ENCODE measurements at regions not wholly inside any gene's neighbourhood (a gene's known extent, or its start where the extent isn't known, plus 50 kb on each side); places are given as distances from the start of the nearest gene placed in this dataset.

- H3K36me3 ChIP-seq (ENCODE audit: control insufficient read depth in 2 of 2, extremely low read depth in 1 of 2, insufficient read depth in 1 of 2, low read length in 1 of 2) = no peaks in the 10 kb centered on the region
- Mint-ChIP-seq H3K4me3 (no peak overlapping the region), H3K4me1 (peaks cover 13 to 23% (median 17%) of the 10 kb centered on the region in 3 donors), H3K27me3 (peaks cover 2 to 3% of the 10 kb centered on the region in 2 donors), H3K27ac (no peak overlapping the region), H3K9me3 (no peaks in the 10 kb centered on the region), H3K36me3 (no peaks in the 10 kb centered on the region)
- H3K27me3 ChIP-seq (replicated peaks in 1 of 2; ENCODE audit: control insufficient read depth in 2 of 2, extremely low read depth in 1 of 2, insufficient read depth in 2 of 2, low read length in 1 of 2) = no peaks in the 10 kb centered on the region
- H3K27ac ChIP-seq (ENCODE audit: low read length) = no peak overlapping the region
- ChIA-PET POLR2A (no interaction called here), CTCF (no interaction called here)
- H3K4me3 ChIP-seq (ENCODE audit: control insufficient read depth in 1 of 2, extremely low read depth in 1 of 2, low read length in 1 of 2) = no peak overlapping the region
- ATAC-seq (replicated peaks in 1 of 4) (no peak), DNase-seq (no peak)
- no peaks in the 10 kb centered on the region for H3K9me3 ChIP-seq
- WGBS (ENCODE audit: insufficient coverage) = 93% methylated on average over 2 of the region's 6 CpGs
- peaks cover 6 to 21% of the 10 kb centered on the region in 2 experiments for H3K4me1 ChIP-seq (ENCODE audit: control insufficient read depth in 1 of 2, extremely low read depth in 1 of 2, insufficient read depth in 2 of 2, low read length in 2 of 2)
Measured at GRCh38 chr22:22716136-22716665, 71.8 kb downstream of the GGTLC2 start.

- no peak for DNase-seq
- ChIA-PET CTCF (no interaction called here), POLR2A (no interaction called here)
- Histone ChIP-seq H3K27me3 (replicated peaks in 1 of 2; ENCODE audit: control insufficient read depth in 2 of 2, extremely low read depth in 1 of 2, insufficient read depth in 2 of 2, low read length in 1 of 2) (no peaks in the 10 kb centered on the region), H3K4me1 (ENCODE audit: control insufficient read depth in 1 of 2, extremely low read depth in 1 of 2, insufficient read depth in 2 of 2, low read length in 2 of 2) (peaks cover 8 to 30% of the 10 kb centered on the region in 2 experiments), H3K4me3 (ENCODE audit: control insufficient read depth in 1 of 2, extremely low read depth in 1 of 2, low read length in 1 of 2) (no peak overlapping the region), H3K27ac (ENCODE audit: low read length) (no peak overlapping the region), H3K36me3 (ENCODE audit: control insufficient read depth in 2 of 2, extremely low read depth in 1 of 2, insufficient read depth in 1 of 2, low read length in 1 of 2) (no peaks in the 10 kb centered on the region), H3K9me3 (no peaks in the 10 kb centered on the region)
- Mint-ChIP-seq H3K27me3 (peaks cover 2 to 3% of the 10 kb centered on the region in 2 donors), H3K36me3 (no peaks in the 10 kb centered on the region), H3K4me3 (no peak overlapping the region), H3K4me1 (peaks cover 23 to 36% (median 28%) of the 10 kb centered on the region in 3 donors), H3K27ac (peak overlapping the region in 1 of 2 donors; percentile 15), H3K9me3 (no peaks in the 10 kb centered on the region)
- WGBS (ENCODE audit: insufficient coverage) = 60% methylated on average over 1 of the region's 4 CpGs
- ATAC-seq (replicated peaks in 1 of 4) = no peak
Measured at GRCh38 chr22:22717664-22718063, 73.2 kb downstream of the GGTLC2 start.

GRCh38 chr22:22720201-22720723 lies 75.8 kb downstream of the GGTLC2 start:
- H3K4me3 ChIP-seq (ENCODE audit: control insufficient read depth in 1 of 2, extremely low read depth in 1 of 2, low read length in 1 of 2) = no peak overlapping the region
- ChIA-PET CTCF (interaction anchor here in 1 of 2 donors (0.9 to 2.5 kb wide), 8 partner anchors 10 to 418 kb away, joined by 3 to 21 read pairs (median 4); no protein-coding TSS in a partner anchor), POLR2A (interaction anchor here in 1 of 2 donors (0.7 kb wide), 1 partner anchor 12 kb away, joined by 4 read pairs; no protein-coding TSS in a partner anchor)
- H3K27ac ChIP-seq (ENCODE audit: low read length) = peak overlapping the region; percentile 64
- H3K9me3 Mint-ChIP-seq = no peaks in the 10 kb centered on the region
- peaks cover 2 to 3% of the 10 kb centered on the region in 2 donors for H3K27me3 Mint-ChIP-seq
- peak in 28 of 35 experiments; percentile 13 to 74 (median 36) for DNase-seq
- peak; percentile 70 to 79 (median 75) for ATAC-seq (replicated peaks in 1 of 4)
- H3K27me3 ChIP-seq (replicated peaks in 1 of 2; ENCODE audit: control insufficient read depth in 2 of 2, extremely low read depth in 1 of 2, insufficient read depth in 2 of 2, low read length in 1 of 2) = no peaks in the 10 kb centered on the region
- H3K36me3 ChIP-seq (ENCODE audit: control insufficient read depth in 2 of 2, extremely low read depth in 1 of 2, insufficient read depth in 1 of 2, low read length in 1 of 2) = no peaks in the 10 kb centered on the region
- no peaks in the 10 kb centered on the region for H3K9me3 ChIP-seq
- H3K36me3 Mint-ChIP-seq = no peaks in the 10 kb centered on the region
- peaks cover 23 to 37% (median 28%) of the 10 kb centered on the region in 3 donors for H3K4me1 Mint-ChIP-seq
- 27% methylated on average over 2 of the region's 3 CpGs for WGBS (ENCODE audit: insufficient coverage)
- no peak overlapping the region for H3K4me3 Mint-ChIP-seq
- peaks cover 8 to 30% of the 10 kb centered on the region in 2 experiments for H3K4me1 ChIP-seq (ENCODE audit: control insufficient read depth in 1 of 2, extremely low read depth in 1 of 2, insufficient read depth in 2 of 2, low read length in 2 of 2)
- H3K27ac Mint-ChIP-seq = peak overlapping the region; percentile 67 to 73

- H3K9me3 Mint-ChIP-seq = no peaks in the 10 kb centered on the region
- H3K36me3 Mint-ChIP-seq = no peaks in the 10 kb centered on the region
- ChIA-PET CTCF (interaction anchor here in 1 of 2 donors (0.6 to 2.5 kb wide), 10 partner anchors 11 to 1168 kb away, joined by 3 to 21 read pairs (median 4); no protein-coding TSS in a partner anchor), POLR2A (no interaction called here)
- Histone ChIP-seq H3K36me3 (ENCODE audit: control insufficient read depth in 2 of 2, extremely low read depth in 1 of 2, insufficient read depth in 1 of 2, low read length in 1 of 2) (no peaks in the 10 kb centered on the region), H3K27me3 (replicated peaks in 1 of 2; ENCODE audit: control insufficient read depth in 2 of 2, extremely low read depth in 1 of 2, insufficient read depth in 2 of 2, low read length in 1 of 2) (no peaks in the 10 kb centered on the region), H3K9me3 (no peaks in the 10 kb centered on the region), H3K27ac (ENCODE audit: low read length) (peak overlapping the region; percentile 64), H3K4me1 (ENCODE audit: control insufficient read depth in 1 of 2, extremely low read depth in 1 of 2, insufficient read depth in 2 of 2, low read length in 2 of 2) (peaks cover 8 to 30% of the 10 kb centered on the region in 2 experiments), H3K4me3 (ENCODE audit: control insufficient read depth in 1 of 2, extremely low read depth in 1 of 2, low read length in 1 of 2) (no peak overlapping the region)
- 74% methylated on average over 4 of the region's 6 CpGs for WGBS (ENCODE audit: insufficient coverage)
- ATAC-seq (replicated peaks in 1 of 4) = peak in 3 of 4 experiments; percentile 33 to 52 (median 39)
- peak in 2 of 35 experiments; percentile 16 to 31 for DNase-seq
- H3K4me3 Mint-ChIP-seq = peak overlapping the region in 1 of 3 donors; percentile 3
- peaks cover 23 to 37% (median 28%) of the 10 kb centered on the region in 3 donors for H3K4me1 Mint-ChIP-seq
- peak overlapping the region; percentile 67 to 69 for H3K27ac Mint-ChIP-seq
- peaks cover 2 to 3% of the 10 kb centered on the region in 2 donors for H3K27me3 Mint-ChIP-seq
Measured at GRCh38 chr22:22720724-22721261, 76.4 kb downstream of the GGTLC2 start.

GRCh38 chr22:22721681-22722354 lies 77.4 kb downstream of the GGTLC2 start:
- Mint-ChIP-seq H3K4me1 (peaks cover 23 to 37% (median 28%) of the 10 kb centered on the region in 3 donors), H3K4me3 (no peak overlapping the region), H3K9me3 (no peaks in the 10 kb centered on the region), H3K36me3 (no peaks in the 10 kb centered on the region), H3K27ac (peak overlapping the region; percentile 41 to 68), H3K27me3 (peaks cover 0 to 4% of the 10 kb centered on the region in 2 donors)
- H3K27me3 ChIP-seq (replicated peaks in 1 of 2; ENCODE audit: control insufficient read depth in 2 of 2, extremely low read depth in 1 of 2, insufficient read depth in 2 of 2, low read length in 1 of 2) = no peaks in the 10 kb centered on the region
- peak overlapping the region; percentile 64 for H3K27ac ChIP-seq (ENCODE audit: low read length)
- DNase-seq = peak in 14 of 35 experiments; percentile 11 to 46 (median 31)
- H3K4me1 ChIP-seq (ENCODE audit: control insufficient read depth in 1 of 2, extremely low read depth in 1 of 2, insufficient read depth in 2 of 2, low read length in 2 of 2) = peaks cover 8 to 30% of the 10 kb centered on the region in 2 experiments
- no peak overlapping the region for H3K4me3 ChIP-seq (ENCODE audit: control insufficient read depth in 1 of 2, extremely low read depth in 1 of 2, low read length in 1 of 2)
- no peaks in the 10 kb centered on the region for H3K36me3 ChIP-seq (ENCODE audit: control insufficient read depth in 2 of 2, extremely low read depth in 1 of 2, insufficient read depth in 1 of 2, low read length in 1 of 2)
- 60% methylated on average over 2 of the region's 5 CpGs for WGBS (ENCODE audit: insufficient coverage)
- no peaks in the 10 kb centered on the region for H3K9me3 ChIP-seq
- CTCF ChIA-PET = interaction anchor here in 1 of 2 donors (1.6 to 2.5 kb wide), 3 partner anchors 16 to 32 kb away, joined by 4 to 21 read pairs (median 7); no protein-coding TSS in a partner anchor
- POLR2A ChIA-PET = no interaction called here
- peak; percentile 49 to 80 (median 67) for ATAC-seq (replicated peaks in 1 of 4)

GRCh38 chr22:22728382-22728781 lies 84.0 kb downstream of the GGTLC2 start:
- ATAC-seq (replicated peaks in 1 of 4) (peak in 1 of 4 experiments; percentile 26), DNase-seq (no peak)
- ChIA-PET CTCF (no interaction called here), POLR2A (no interaction called here)
- Histone ChIP-seq H3K27ac (ENCODE audit: low read length) (no peak overlapping the region), H3K4me1 (ENCODE audit: control insufficient read depth in 1 of 2, extremely low read depth in 1 of 2, insufficient read depth in 2 of 2, low read length in 2 of 2) (peaks cover 0 to 12% of the 10 kb centered on the region in 2 experiments), H3K9me3 (no peaks in the 10 kb centered on the region), H3K27me3 (replicated peaks in 1 of 2; ENCODE audit: control insufficient read depth in 2 of 2, extremely low read depth in 1 of 2, insufficient read depth in 2 of 2, low read length in 1 of 2) (peaks cover 0 to 6% of the 10 kb centered on the region in 2 experiments), H3K4me3 (ENCODE audit: control insufficient read depth in 1 of 2, extremely low read depth in 1 of 2, low read length in 1 of 2) (no peak overlapping the region), H3K36me3 (ENCODE audit: control insufficient read depth in 2 of 2, extremely low read depth in 1 of 2, insufficient read depth in 1 of 2, low read length in 1 of 2) (no peaks in the 10 kb centered on the region)
- peaks cover 9 to 20% (median 10%) of the 10 kb centered on the region in 3 donors for H3K4me1 Mint-ChIP-seq
- H3K9me3 Mint-ChIP-seq = no peaks in the 10 kb centered on the region
- H3K36me3 Mint-ChIP-seq = peaks cover 6% of the 10 kb centered on the region
- H3K27me3 Mint-ChIP-seq = peaks cover 10 to 12% of the 10 kb centered on the region in 2 donors
- H3K4me3 Mint-ChIP-seq = no peak overlapping the region
- no CpG with 5 or more reads among the region's 5 CpGs for WGBS (ENCODE audit: insufficient coverage)
- H3K27ac Mint-ChIP-seq = no peak overlapping the region
